H1 (cell line): ENCODE measurements at regions not wholly inside any gene's neighbourhood (a gene's known extent, or its start where the extent isn't known, plus 50 kb on each side); places are given as distances from the start of the nearest gene placed in this dataset.

Experiments
- CTCF ChIA-PET: fragments of 300-600 bp; sonication (Branson Sonifier 250); formaldehyde crosslinking; loops from one replicate; lab custom pipeline; 2021; ENCODE audit not compliant: partially characterized antibody; lab: Charles Lee
- POLR2A ChIA-PET: fragments of 300-600 bp; sonication (Branson Sonifier 250); formaldehyde crosslinking; loops from one replicate; lab custom pipeline; 2021; ENCODE audit warnings: inconsistent platforms; ENCODE audit not compliant: partially characterized antibody; lab: Charles Lee
- DNase-seq, 2 experiments: peaks; one replicate each; pipeline versions ENCODE4 v3.0.0 to v3.0.0-alpha.2; 2010 to 2022; ENCODE audit warnings: low spot score in 2 of 2, low read depth in 1 of 2, mixed read lengths in 1 of 2
- FAIRE-seq: peaks from 2 replicates; lab custom pipeline; 2011; peaks lifted over from hg19 to GRCh38; lab: Jason Lieb, UNC
- H2AFZ ChIP-seq: 2 replicates; pipeline ENCODE4 v1.8.1; 2012; ENCODE audit warnings: low read length, inconsistent platforms
- H2AK5ac ChIP-seq: 2 replicates; pipeline ENCODE4 v1.6.1; 2013; ENCODE audit warnings: low read depth, low read length
- H2BK120ac ChIP-seq: replicated peaks from 2 replicates; pipeline ENCODE3; 2013; ENCODE audit warnings: low read depth, low read length, inconsistent platforms
- H2BK12ac ChIP-seq: 2 replicates; pipeline ENCODE4 v1.6.1; 2013; ENCODE audit warnings: low read depth, low read length
- H2BK15ac ChIP-seq: 2 replicates; pipeline ENCODE4 v1.6.1; 2013; ENCODE audit warnings: low read length
- H2BK20ac ChIP-seq: 2 replicates; pipeline ENCODE4 v1.6.1; 2013; ENCODE audit warnings: low read length
- H2BK5ac ChIP-seq: 2 replicates; pipeline ENCODE4 v1.6.1; 2013; ENCODE audit warnings: low read depth, low read length
- H3K14ac ChIP-seq: 2 replicates; pipeline ENCODE4 v1.6.1; 2013; ENCODE audit warnings: inconsistent platforms; ENCODE audit not compliant: insufficient read length
- H3K18ac ChIP-seq: 2 replicates; pipeline ENCODE4 v1.6.1; 2013; ENCODE audit warnings: low read length; ENCODE audit errors: extremely low read depth
- H3K23ac ChIP-seq: 2 replicates; pipeline ENCODE4 v1.6.1; 2013; ENCODE audit warnings: inconsistent platforms; ENCODE audit not compliant: insufficient read length
- H3K23me2 ChIP-seq: 2 replicates; pipeline ENCODE4 v1.6.1; 2013; ENCODE audit warnings: low read depth, low read length
- H3K27ac ChIP-seq: 2 replicates; pipeline ENCODE4 v1.6.1; 2011; ENCODE audit warnings: low read depth, low read length, inconsistent platforms
- H3K27me3 ChIP-seq, 4 experiments: replicated peaks in 1 of 4; 1 replicate in 1 of 4; 2 replicates in 3 of 4; pipeline versions ENCODE4 v1.6.1 to v1.8.1; 2011 to 2013; ENCODE audit warnings: low read length in 3 of 4, mild to moderate bottlenecking in 3 of 4, inconsistent platforms in 2 of 4, mixed read lengths in 2 of 4, moderate library complexity in 1 of 4; ENCODE audit not compliant: control insufficient read depth in 3 of 4, insufficient read depth in 3 of 4; ENCODE audit errors: extremely low read depth in 1 of 4
- H3K36me3 ChIP-seq, 4 experiments: 2 replicates each; pipeline versions ENCODE4 v1.6.1 to v1.8.1; 2011 to 2013; ENCODE audit warnings: mild to moderate bottlenecking in 4 of 4, low read length in 3 of 4, moderate library complexity in 2 of 4, control low read depth in 1 of 4, inconsistent platforms in 1 of 4; ENCODE audit not compliant: insufficient read depth in 4 of 4, control insufficient read depth in 2 of 4
- H3K4ac ChIP-seq: replicated peaks from 2 replicates; pipeline ENCODE3; 2013; ENCODE audit warnings: low read length, low read depth, mixed read lengths, inconsistent platforms; ENCODE audit not compliant: insufficient read length
- H3K4me1 ChIP-seq, 4 experiments: replicated peaks in 1 of 4; 1 replicate in 1 of 4; 2 replicates in 3 of 4; pipeline versions ENCODE4 v1.6.1 to v1.8.1; 2011 to 2013; ENCODE audit warnings: low read length in 3 of 4, inconsistent platforms in 2 of 4, mixed read lengths in 1 of 4; ENCODE audit not compliant: insufficient read depth in 4 of 4, control insufficient read depth in 3 of 4
- H3K4me2 ChIP-seq, 2 experiments: 2 replicates each; pipeline versions ENCODE4 v1.6.1 to v1.8.1; 2011 to 2013; ENCODE audit warnings: low read depth in 2 of 2, low read length in 2 of 2, control low read depth in 1 of 2, inconsistent platforms in 1 of 2, mild to moderate bottlenecking in 1 of 2; ENCODE audit not compliant: insufficient read depth in 1 of 2
- H3K4me3 ChIP-seq, 4 experiments: fragments of 200-600, 300-600 bp in 1 of 4; sonication (generic), shearing (Covaris generic), sonication (Bioruptor Twin) in 1 of 4; 2 replicates each; pipeline versions ENCODE4 v1.5.1 to v1.8.1; 2011 to 2016; ENCODE audit warnings: low read length in 4 of 4, low read depth in 3 of 4, control low read depth in 2 of 4, inconsistent platforms in 2 of 4, mild to moderate bottlenecking in 2 of 4, mixed read lengths in 1 of 4, moderate library complexity in 1 of 4; ENCODE audit not compliant: insufficient read depth in 2 of 4; ENCODE audit errors: extremely low read depth in 1 of 4
- H3K56ac ChIP-seq: replicated peaks from 2 replicates; pipeline ENCODE3; 2013; ENCODE audit warnings: low read depth, mild to moderate bottlenecking, mixed read lengths, low read length, inconsistent platforms; ENCODE audit not compliant: insufficient read length
- H3K79me1 ChIP-seq: 2 replicates; pipeline ENCODE4 v1.6.1; 2013; ENCODE audit warnings: low read depth, low read length, control low read depth
- H3K79me2 ChIP-seq, 2 experiments: 2 replicates each; pipeline versions ENCODE4 v1.6.1 to v1.8.1; 2012 to 2013; ENCODE audit warnings: low read length in 2 of 2, mild to moderate bottlenecking in 2 of 2, inconsistent platforms in 1 of 2; ENCODE audit not compliant: insufficient read depth in 2 of 2, control insufficient read depth in 1 of 2
- H3K9ac ChIP-seq, 4 experiments: replicated peaks in 1 of 4; 1 replicate in 1 of 4; 2 replicates in 3 of 4; pipeline versions ENCODE4 v1.6.1 to v1.8.1; 2011 to 2013; ENCODE audit warnings: low read depth in 3 of 4, low read length in 3 of 4, control low read depth in 2 of 4, mild to moderate bottlenecking in 2 of 4, moderate library complexity in 2 of 4, inconsistent platforms in 1 of 4; ENCODE audit errors: extremely low read depth in 1 of 4
- H3K9me3 ChIP-seq, 2 experiments: 2 replicates each; pipeline versions ENCODE4 v1.6.1 to v1.8.1; 2012 to 2013; ENCODE audit warnings: mild to moderate bottlenecking in 2 of 2, moderate library complexity in 2 of 2, control low read depth in 1 of 2, inconsistent platforms in 1 of 2, low read depth in 1 of 2, low read length in 1 of 2, mixed read lengths in 1 of 2; ENCODE audit not compliant: insufficient read depth in 2 of 2
- H4K20me1 ChIP-seq, 2 experiments: replicated peaks in 1 of 2; 2 replicates each; pipeline versions ENCODE3 to v1.8.1; 2011 to 2013; ENCODE audit warnings: inconsistent platforms in 2 of 2, low read length in 2 of 2, mild to moderate bottlenecking in 1 of 2; ENCODE audit not compliant: insufficient read depth in 2 of 2, control insufficient read depth in 1 of 2
- H4K5ac ChIP-seq: 2 replicates; pipeline ENCODE4 v1.6.1; 2013; ENCODE audit warnings: low read length, low read depth, mixed read lengths, inconsistent platforms; ENCODE audit not compliant: insufficient read length
- H4K8ac ChIP-seq: 2 replicates; pipeline ENCODE4 v1.8.0; 2013; ENCODE audit warnings: mild to moderate bottlenecking, moderate library complexity, low read length, inconsistent platforms; ENCODE audit not compliant: insufficient read depth; ENCODE audit errors: extremely low read depth
- H4K91ac ChIP-seq: replicated peaks from 2 replicates; pipeline ENCODE3; 2013; ENCODE audit warnings: low read length, mixed read lengths, inconsistent platforms; ENCODE audit not compliant: insufficient read length
- HDAC2 ChIP-seq, 2 experiments: fragments of 300-600 bp in 1 of 2; sonication (generic) in 1 of 2; IDR thresholded peaks; 2 replicates each; pipeline ENCODE4 v1.6.1; 2011 to 2012; ENCODE audit warnings: low read depth in 2 of 2, low read length in 2 of 2, mild to moderate bottlenecking in 2 of 2, moderate library complexity in 2 of 2, borderline replicate concordance in 1 of 2, inconsistent platforms in 1 of 2
- HDAC6 ChIP-seq: IDR thresholded peaks from one replicate; pipeline ENCODE4 v1.7.1; 2012; ENCODE audit warnings: low read depth, mild to moderate bottlenecking, inconsistent platforms, low read length, moderate library complexity
- RBBP5 ChIP-seq: IDR thresholded peaks from 2 replicates; pipeline ENCODE4 v1.7.1; 2012; ENCODE audit warnings: low read depth, mild to moderate bottlenecking, inconsistent platforms, low read length, moderate library complexity, borderline replicate concordance
- RFX5 ChIP-seq: IDR thresholded peaks from 2 replicates; pipeline ENCODE4 v1.6.1; 2011; ENCODE audit warnings: low read depth, low read length, improper control_type of control experiment, borderline replicate concordance
- SIN3A ChIP-seq, 2 experiments: IDR thresholded peaks in 1 of 2; conservative IDR thresholded peaks in 1 of 2; 2 replicates each; pipeline ENCODE4 v1.6.1; 2011 to 2012; ENCODE audit warnings: low read length in 2 of 2, improper control_type of control experiment in 1 of 2, low read depth in 1 of 2, mild to moderate bottlenecking in 1 of 2
- TAF1 ChIP-seq: IDR thresholded peaks from 2 replicates; pipeline ENCODE4 v1.6.1; 2011; ENCODE audit warnings: mild to moderate bottlenecking, low read depth, low read length
- WGBS, 2 experiments: shearing (Covaris generic) in 1 of 2; methylation state at CpG; one replicate each; pipeline versions ENCODE4 v1.1.6 to v1.1.7; 2013 to 2015; ENCODE audit warnings: low lambda C conversion rate in 2 of 2, mixed read lengths in 2 of 2, inconsistent platforms in 1 of 2, low coverage in 1 of 2, missing lambda C conversion rate in 1 of 2; ENCODE audit not compliant: insufficient replicate concordance in 2 of 2, insufficient coverage in 1 of 2, insufficient read length in 1 of 2; ENCODE audit errors: extremely low coverage in 1 of 2, missing lambda C conversion rate in 1 of 2; 5-methylcytosine and 5-hydroxymethylcytosine counted together

GRCh38 chr1:29506678-29507225 lies 270.4 kb downstream of the PTPRU start:
- H4K91ac ChIP-seq, result no peak overlapping the region
- no peak overlapping the region for H3K27ac ChIP-seq
- H4K8ac ChIP-seq, result no peak overlapping the region
- no peak overlapping the region for H3K9ac ChIP-seq
- H2AFZ ChIP-seq, result no peak overlapping the region
- H3K4me2 ChIP-seq, result no peak overlapping the region
- peaks cover 7 to 20% (median 17%) of the 10 kb centered on the region in 4 experiments for H3K4me1 ChIP-seq
- H3K14ac ChIP-seq, result no peak overlapping the region
- H2BK20ac ChIP-seq, result peak overlapping the region; percentile 74; the same call in 1 of the 2 replicates
- H3K9me3 ChIP-seq, result no peaks in the 10 kb centered on the region
- H2BK12ac ChIP-seq, result 0 out of 2 replicates have a peak overlapping the region, but pooled peaks have one; percentile 19
- no peak overlapping the region for H3K23ac ChIP-seq
- ChIA-PET CTCF (interaction anchor here (0.7 to 0.8 kb wide), 2 partner anchors 16 to 30 kb away, joined by 3 read pairs; no protein-coding TSS in a partner anchor), POLR2A (interaction anchor here (1.4 kb wide), 1 partner anchor 175 kb away, joined by 3 read pairs; no protein-coding TSS in a partner anchor)
- H3K36me3 ChIP-seq, result no peaks in the 10 kb centered on the region
- H3K4ac ChIP-seq, result no peak overlapping the region
- no peaks in the 10 kb centered on the region; the same call in 1 of the 2 replicates for H3K23me2 ChIP-seq
- no peak overlapping the region for H2BK15ac ChIP-seq
- H3K79me1 ChIP-seq, result no peaks in the 10 kb centered on the region
- H3K79me2 ChIP-seq, result no peaks in the 10 kb centered on the region
- no peak overlapping the region for H3K56ac ChIP-seq
- peak overlapping the region; percentile 44; the same call in 1 of the 2 replicates for H2AK5ac ChIP-seq
- H2BK120ac ChIP-seq, result no peak overlapping the region
- no peaks in the 10 kb centered on the region; a peak in 2 of 7 replicates for H3K27me3 ChIP-seq
- no peak overlapping the region for H2BK5ac ChIP-seq
- FAIRE-seq, result no peak
- no peak overlapping the region for H3K18ac ChIP-seq
- peak in 1 of 2 experiments; percentile 34 for DNase-seq
- WGBS, 2 experiments, result 95% methylated on average over 10 of the region's 12 CpGs; no CpG with 5 or more reads in 1 of the 2 experiments
- no peak overlapping the region for H3K4me3 ChIP-seq
- no peaks in the 10 kb centered on the region for H4K20me1 ChIP-seq
- no peak overlapping the region for H4K5ac ChIP-seq
- no peak for TF ChIP-seq RBBP5
- no peak for TF ChIP-seq SIN3A (conservative IDR thresholded peaks at IDR 0.05 in 1 of 2, IDR thresholded peaks at IDR 0.05 in 1 of 2; ENCODE audit: low read depth in 1 of 2, low read length in 2 of 2)
- no peak for TF ChIP-seq RFX5
- TF ChIP-seq HDAC6, result no peak
- no peak for TF ChIP-seq HDAC2 (IDR thresholded peaks at IDR 0.05; ENCODE audit: borderline replicate concordance in 1 of 2, low read depth in 2 of 2, low read length in 2 of 2)
- no peak for TF ChIP-seq TAF1
